ENCODE measurements at regions not wholly inside any gene's neighbourhood (a gene's known extent, or its start where the extent isn't known, plus 50 kb on each side); places are given as distances from the start of the nearest gene placed in this dataset.

DNA sequence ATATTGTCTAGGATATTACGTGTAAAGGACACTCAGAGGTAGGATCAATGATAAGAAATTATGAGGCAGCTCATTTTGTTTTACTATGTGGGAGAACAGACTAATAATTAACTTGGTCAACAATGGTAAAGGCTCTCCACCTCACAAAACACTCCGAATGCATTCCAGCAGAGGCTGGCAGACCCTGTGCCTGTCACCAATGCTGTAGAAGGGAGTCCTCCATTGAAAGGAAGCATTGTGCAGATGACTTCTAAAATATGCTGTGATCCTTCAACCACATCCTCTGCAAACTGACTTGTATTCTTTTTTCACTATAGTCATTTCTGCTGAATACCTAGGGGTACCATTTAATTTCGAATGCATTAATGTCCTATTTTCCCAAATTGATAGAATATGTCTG lies 119.6 kb upstream of the EEA1 start:
- TF ChIP-seq EZH2 (IDR thresholded peaks at IDR 0.05; ENCODE audit: low read length, missing control alignments): no peak
- TF ChIP-seq CTCF (conservative IDR thresholded peaks at IDR 0.05 in 1 of 2, IDR thresholded peaks at IDR 0.05 in 1 of 2; ENCODE audit: low read depth in 1 of 2, low read length in 2 of 2): no peak
- Histone ChIP-seq H3K9ac (ENCODE audit: insufficient read depth, low read length) (no peak overlapping the region), H3K27me3 (ENCODE audit: control insufficient read depth, insufficient read depth, low read length) (no peaks in the 10 kb centered on the region)

GRCh38 chr12:93050026-93050747 lies 121.1 kb upstream of the EEA1 start:
- Histone ChIP-seq H4K20me1 (ENCODE audit: control insufficient read depth, extremely low read depth, insufficient read depth, low read length) (no peaks in the 10 kb centered on the region), H3K4me3 (replicated peaks in 1 of 4; ENCODE audit: control extremely low read depth in 1 of 4, insufficient read depth in 1 of 4, low read depth in 3 of 4, low read length in 4 of 4) (no peak overlapping the region), H3K36me3 (ENCODE audit: control insufficient read depth, insufficient read depth, low read length) (no peaks in the 10 kb centered on the region), H3K27me3 (ENCODE audit: control insufficient read depth, insufficient read depth, low read length) (no peaks in the 10 kb centered on the region), H3K27ac (ENCODE audit: insufficient read depth, low read length) (no peak overlapping the region), H2AFZ (ENCODE audit: low read length) (no peak overlapping the region), H3K4me2 (ENCODE audit: extremely low read depth, insufficient read depth, low read length) (peak overlapping the region; percentile 0), H3K4me1 (ENCODE audit: control insufficient read depth, extremely low read depth, insufficient read depth, low read length) (no peaks in the 10 kb centered on the region), H3K9ac (ENCODE audit: insufficient read depth, low read length) (no peak overlapping the region), H3K9me3 (ENCODE audit: control insufficient read depth, insufficient read depth, low read depth, low read length) (no peaks in the 10 kb centered on the region), H3K79me2 (ENCODE audit: control insufficient read depth, insufficient read depth, low read length) (no peaks in the 10 kb centered on the region)
- TF ChIP-seq EZH2 (IDR thresholded peaks at IDR 0.05; ENCODE audit: low read length, missing control alignments) (no peak), CTCF (conservative IDR thresholded peaks at IDR 0.05 in 1 of 2, IDR thresholded peaks at IDR 0.05 in 1 of 2; ENCODE audit: low read depth in 1 of 2, low read length in 2 of 2) (no peak)
- DNase-seq (ENCODE audit: low read depth in 2 of 2): peak; percentile 60 to 74

More for the DNA sequence above, 119.6 kb upstream of the EEA1 start:
- Histone ChIP-seq H2AFZ (ENCODE audit: low read length) (no peak overlapping the region), H3K4me3 (replicated peaks in 1 of 4; ENCODE audit: control extremely low read depth in 1 of 4, insufficient read depth in 1 of 4, low read depth in 3 of 4, low read length in 4 of 4) (no peak overlapping the region), H3K36me3 (ENCODE audit: control insufficient read depth, insufficient read depth, low read length) (no peaks in the 10 kb centered on the region), H3K4me2 (ENCODE audit: extremely low read depth, insufficient read depth, low read length) (no peak overlapping the region), H4K20me1 (ENCODE audit: control insufficient read depth, extremely low read depth, insufficient read depth, low read length) (no peaks in the 10 kb centered on the region), H3K79me2 (ENCODE audit: control insufficient read depth, insufficient read depth, low read length) (no peaks in the 10 kb centered on the region), H3K9me3 (ENCODE audit: control insufficient read depth, insufficient read depth, low read depth, low read length) (no peaks in the 10 kb centered on the region), H3K27ac (ENCODE audit: insufficient read depth, low read length) (no peak overlapping the region), H3K4me1 (ENCODE audit: control insufficient read depth, extremely low read depth, insufficient read depth, low read length) (no peaks in the 10 kb centered on the region)
- no peak for DNase-seq (ENCODE audit: low read depth in 2 of 2)

GRCh38 chr12:93050748-93051081 lies 121.6 kb upstream of the EEA1 start:
- Histone ChIP-seq H3K4me2 (ENCODE audit: extremely low read depth, insufficient read depth, low read length) (peak overlapping the region; percentile 0), H3K79me2 (ENCODE audit: control insufficient read depth, insufficient read depth, low read length) (no peaks in the 10 kb centered on the region), H3K9ac (ENCODE audit: insufficient read depth, low read length) (no peak overlapping the region), H3K27ac (ENCODE audit: insufficient read depth, low read length) (no peak overlapping the region), H3K27me3 (ENCODE audit: control insufficient read depth, insufficient read depth, low read length) (no peaks in the 10 kb centered on the region), H3K4me3 (replicated peaks in 1 of 4; ENCODE audit: control extremely low read depth in 1 of 4, insufficient read depth in 1 of 4, low read depth in 3 of 4, low read length in 4 of 4) (no peak overlapping the region), H2AFZ (ENCODE audit: low read length) (no peak overlapping the region), H3K36me3 (ENCODE audit: control insufficient read depth, insufficient read depth, low read length) (no peaks in the 10 kb centered on the region), H3K4me1 (ENCODE audit: control insufficient read depth, extremely low read depth, insufficient read depth, low read length) (no peaks in the 10 kb centered on the region), H4K20me1 (ENCODE audit: control insufficient read depth, extremely low read depth, insufficient read depth, low read length) (no peaks in the 10 kb centered on the region), H3K9me3 (ENCODE audit: control insufficient read depth, insufficient read depth, low read depth, low read length) (no peaks in the 10 kb centered on the region)
- DNase-seq (ENCODE audit: low read depth in 2 of 2): no peak
- TF ChIP-seq CTCF (conservative IDR thresholded peaks at IDR 0.05 in 1 of 2, IDR thresholded peaks at IDR 0.05 in 1 of 2; ENCODE audit: low read depth in 1 of 2, low read length in 2 of 2): no peak
- no peak for TF ChIP-seq EZH2 (IDR thresholded peaks at IDR 0.05; ENCODE audit: low read length, missing control alignments)
